GM06990 (cell line): ENCODE measurements at regions not wholly inside any gene's neighbourhood (a gene's known extent, or its start where the extent isn't known, plus 50 kb on each side); places are given as distances from the start of the nearest gene placed in this dataset.

Experiments
- DNase-seq: peaks from one replicate; pipeline ENCODE4 v3.0.0-alpha.2; 2011; ENCODE audit not compliant: insufficient read length; ENCODE audit errors: extremely low read depth
- H3K27me3 ChIP-seq: replicated peaks from 2 replicates; pipeline ENCODE4 v1.6.0; 2011; ENCODE audit warnings: low read length; ENCODE audit not compliant: control insufficient read depth, insufficient read depth
- H3K36me3 ChIP-seq: 2 replicates; pipeline ENCODE4 v1.5.1; 2011; ENCODE audit warnings: low read length; ENCODE audit not compliant: control insufficient read depth, insufficient read depth
- H3K4me3 ChIP-seq: replicated peaks from 2 replicates; pipeline ENCODE4 v1.5.1; 2011; ENCODE audit warnings: low read depth, mild to moderate bottlenecking, control low read depth, low read length
- TF ChIP-seq, protein P1 (sequence below): IDR thresholded peaks from 2 replicates; pipeline ENCODE4 v1.5.1; 2011; ENCODE audit warnings: low read length, control low read depth, mild to moderate bottlenecking, inconsistent platforms; ENCODE audit not compliant: insufficient read depth, poor library complexity, severe bottlenecking

DNA sequence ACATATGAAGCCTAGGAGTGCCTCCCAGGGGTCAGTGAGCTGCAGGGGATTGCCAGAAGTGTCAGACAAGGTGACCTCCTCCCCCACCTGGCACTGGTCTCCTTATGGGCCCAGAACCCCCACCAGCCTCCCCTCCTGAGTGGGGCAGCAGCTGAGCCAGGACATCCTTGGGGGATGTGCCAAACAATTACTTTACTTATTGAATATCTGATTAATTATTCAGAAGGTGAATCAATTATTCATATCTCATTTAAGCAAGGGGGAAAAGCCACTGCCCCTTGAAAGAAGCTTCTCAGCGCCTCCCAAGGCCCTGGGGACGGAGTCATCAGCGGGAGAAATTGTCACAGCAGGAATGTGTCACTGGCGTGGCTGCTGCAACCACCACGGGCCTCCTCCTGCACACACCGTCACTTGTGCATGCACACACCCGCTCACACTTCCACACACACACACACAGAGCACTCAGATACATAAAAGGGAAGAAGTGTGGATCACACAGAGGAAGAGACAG, 123.4 kb upstream of the MAFB start:
- DNase-seq: no peak
- Histone ChIP-seq H3K4me3 (no peak overlapping the region), H3K36me3 (no peaks in the 10 kb centered on the region), H3K27me3 (peaks cover 5% of the 10 kb centered on the region)
- TF ChIP-seq, protein P1, sequence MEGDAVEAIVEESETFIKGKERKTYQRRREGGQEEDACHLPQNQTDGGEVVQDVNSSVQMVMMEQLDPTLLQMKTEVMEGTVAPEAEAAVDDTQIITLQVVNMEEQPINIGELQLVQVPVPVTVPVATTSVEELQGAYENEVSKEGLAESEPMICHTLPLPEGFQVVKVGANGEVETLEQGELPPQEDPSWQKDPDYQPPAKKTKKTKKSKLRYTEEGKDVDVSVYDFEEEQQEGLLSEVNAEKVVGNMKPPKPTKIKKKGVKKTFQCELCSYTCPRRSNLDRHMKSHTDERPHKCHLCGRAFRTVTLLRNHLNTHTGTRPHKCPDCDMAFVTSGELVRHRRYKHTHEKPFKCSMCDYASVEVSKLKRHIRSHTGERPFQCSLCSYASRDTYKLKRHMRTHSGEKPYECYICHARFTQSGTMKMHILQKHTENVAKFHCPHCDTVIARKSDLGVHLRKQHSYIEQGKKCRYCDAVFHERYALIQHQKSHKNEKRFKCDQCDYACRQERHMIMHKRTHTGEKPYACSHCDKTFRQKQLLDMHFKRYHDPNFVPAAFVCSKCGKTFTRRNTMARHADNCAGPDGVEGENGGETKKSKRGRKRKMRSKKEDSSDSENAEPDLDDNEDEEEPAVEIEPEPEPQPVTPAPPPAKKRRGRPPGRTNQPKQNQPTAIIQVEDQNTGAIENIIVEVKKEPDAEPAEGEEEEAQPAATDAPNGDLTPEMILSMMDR: no peak

DNA sequence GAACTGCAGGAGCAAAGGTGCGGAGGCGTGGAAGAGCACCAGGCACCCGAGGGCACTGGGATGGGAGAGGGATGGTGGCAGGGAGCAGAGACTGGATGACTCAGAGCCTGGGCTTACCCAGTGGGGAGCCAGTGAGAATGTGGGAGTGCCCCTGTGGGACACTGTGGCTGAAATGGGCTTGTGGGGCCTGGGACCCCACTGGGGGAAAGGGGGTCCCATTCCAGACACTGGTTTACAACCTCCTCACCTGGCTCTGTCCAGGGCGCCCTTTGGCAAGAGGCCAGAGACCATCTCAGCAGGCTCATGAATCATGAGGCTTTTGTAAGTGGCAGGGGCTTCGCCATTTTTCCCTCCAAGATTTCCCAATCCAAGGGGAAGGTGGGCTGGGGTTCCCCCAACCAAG, 124.0 kb upstream of the MAFB start:
- H3K36me3 ChIP-seq: no peaks in the 10 kb centered on the region
- no peak for DNase-seq
- no peak overlapping the region for H3K4me3 ChIP-seq
- H3K27me3 ChIP-seq: peaks cover 1% of the 10 kb centered on the region
- TF ChIP-seq, protein P1: no peak

DNA sequence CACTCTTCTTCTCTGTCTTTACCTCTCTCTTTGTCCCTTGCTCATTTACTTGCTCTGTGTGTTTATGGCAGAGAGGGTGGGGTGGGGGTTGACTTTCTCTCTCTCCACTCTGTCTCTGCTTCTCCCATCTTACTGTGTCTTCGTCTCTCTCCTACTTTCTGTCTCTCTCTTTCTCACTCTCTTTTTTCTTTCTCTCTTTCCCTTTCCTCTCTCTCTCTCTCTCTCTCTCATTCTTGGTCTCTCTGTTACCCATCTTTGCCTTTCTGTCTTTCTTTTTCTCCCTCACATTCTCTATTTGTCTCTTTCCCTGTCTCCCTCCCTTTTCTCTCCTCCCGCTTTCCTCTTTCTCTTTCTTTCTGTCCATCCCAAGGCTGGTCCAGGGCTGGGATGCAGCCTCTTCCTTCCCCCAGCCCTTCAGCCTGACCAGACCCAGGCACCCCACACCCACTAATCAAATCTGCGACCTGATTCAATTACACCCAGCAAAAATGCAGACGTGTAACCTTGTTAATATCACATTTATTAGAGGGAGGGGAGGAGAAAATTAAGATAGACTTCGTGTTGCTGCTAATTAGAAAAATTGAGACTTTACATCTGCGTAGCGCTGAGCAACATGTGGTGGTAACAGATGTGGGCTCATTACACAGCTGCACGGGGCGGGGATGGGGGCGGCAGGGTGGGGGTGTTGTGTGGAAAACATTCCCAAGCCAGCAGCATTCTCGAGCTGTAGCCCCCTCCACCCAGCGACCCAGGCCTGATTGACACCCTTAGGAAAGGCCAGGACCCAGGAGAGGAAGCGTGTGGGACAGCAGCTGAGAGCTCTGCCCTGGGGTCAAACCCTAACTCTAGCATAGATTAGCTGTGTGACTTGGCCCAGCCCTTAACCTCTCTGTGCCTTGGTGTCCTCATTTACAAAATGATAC, 124.9 kb upstream of the MAFB start:
- Histone ChIP-seq H3K36me3 (no peaks in the 10 kb centered on the region), H3K4me3 (no peak overlapping the region), H3K27me3 (no peaks in the 10 kb centered on the region; the same call in 1 of the 2 replicates)
- DNase-seq: no peak
- TF ChIP-seq, protein P1: no peak

DNA sequence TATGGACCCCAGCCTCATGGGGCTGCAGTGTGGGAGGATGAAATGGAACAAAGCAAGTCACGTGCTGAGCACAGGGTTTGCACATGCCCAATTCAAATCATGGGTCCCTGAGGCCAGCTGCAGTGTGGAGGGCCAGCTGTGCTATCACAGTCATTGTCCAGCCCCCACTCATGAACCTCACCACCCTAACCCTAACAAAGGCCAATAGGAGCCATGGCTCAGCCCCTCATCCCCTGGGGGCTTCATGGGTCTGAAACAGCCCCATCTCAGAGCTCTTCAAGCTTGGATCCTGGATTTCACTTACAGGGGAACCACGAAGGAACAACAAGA, 125.6 kb upstream of the MAFB start:
- Histone ChIP-seq H3K36me3 (no peaks in the 10 kb centered on the region), H3K27me3 (no peaks in the 10 kb centered on the region; the same call in 1 of the 2 replicates), H3K4me3 (no peak overlapping the region)
- no peak for DNase-seq
- TF ChIP-seq, protein P1: no peak

DNA sequence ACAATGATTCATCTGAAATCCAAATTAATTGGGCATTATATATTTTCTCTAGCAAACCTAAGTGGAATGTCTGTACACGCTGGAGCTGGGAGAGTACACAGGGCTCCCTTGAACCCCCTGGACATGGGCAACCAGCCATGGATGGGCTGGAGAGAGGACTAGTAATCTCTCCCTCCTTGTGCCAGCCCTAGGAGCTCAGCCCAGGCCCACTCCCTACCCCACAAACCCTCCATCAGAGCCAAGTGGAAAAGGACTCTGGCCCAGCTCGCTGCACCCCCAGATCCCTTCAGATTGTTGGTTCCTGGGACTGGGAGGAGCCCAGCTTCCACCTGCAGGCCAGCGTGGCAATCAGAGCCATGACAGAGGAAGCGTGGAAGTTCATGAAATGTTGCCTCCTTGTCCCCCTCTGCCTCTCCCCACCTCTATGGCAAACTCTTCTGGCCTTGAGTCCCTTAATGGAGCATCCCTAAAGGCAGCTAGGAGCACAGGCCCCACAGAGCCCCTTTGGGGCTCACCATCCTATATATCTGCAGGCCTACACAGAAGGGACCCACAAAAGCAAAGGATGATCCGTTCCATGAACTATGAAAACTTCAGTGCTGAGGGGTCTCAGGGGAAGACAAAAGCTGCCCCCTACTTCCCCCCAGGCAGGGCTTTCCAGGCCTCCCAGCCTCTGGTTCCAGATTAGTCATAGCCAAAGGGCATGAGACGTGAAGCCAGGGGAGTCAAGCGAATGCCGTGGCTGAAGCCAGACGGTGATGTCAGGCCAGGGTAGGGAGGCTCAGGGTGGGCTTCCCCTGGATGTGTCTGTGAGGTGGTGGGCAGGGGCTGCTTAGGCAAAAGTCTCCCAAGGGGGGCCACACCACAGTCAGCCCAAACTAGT, 126.4 kb upstream of the MAFB start:
- Histone ChIP-seq H3K27me3 (no peaks in the 10 kb centered on the region; the same call in 1 of the 2 replicates), H3K36me3 (no peaks in the 10 kb centered on the region), H3K4me3 (no peak overlapping the region)
- TF ChIP-seq, protein P1: no peak
- DNase-seq: no peak
